GM20000 (cell line): ENCODE measurements at regions not wholly inside any gene's neighbourhood (a gene's known extent, or its start where the extent isn't known, plus 50 kb on each side); places are given as distances from the start of the nearest gene placed in this dataset.

Source experiments
- DNase-seq: peaks from one replicate; pipeline ENCODE4 v3.0.0; 2012; ENCODE audit warnings: low spot score
- CTCF ChIP-seq: IDR thresholded peaks from 2 replicates; pipeline ENCODE4 v1.5.1; 2012; ENCODE audit warnings: mild to moderate bottlenecking, control low read depth; ENCODE audit errors: extremely low read depth, missing control alignments

- no peak for DNase-seq
- no peak for TF ChIP-seq CTCF
These were observed 110.2 kb upstream of the IVNS1ABP start for GRCh38 chr1:185427264-185427663.

GRCh38 chr1:185426848-185427247 is 109.8 kb upstream of the IVNS1ABP start:
- DNase-seq = no peak
- no peak for TF ChIP-seq CTCF

DNA sequence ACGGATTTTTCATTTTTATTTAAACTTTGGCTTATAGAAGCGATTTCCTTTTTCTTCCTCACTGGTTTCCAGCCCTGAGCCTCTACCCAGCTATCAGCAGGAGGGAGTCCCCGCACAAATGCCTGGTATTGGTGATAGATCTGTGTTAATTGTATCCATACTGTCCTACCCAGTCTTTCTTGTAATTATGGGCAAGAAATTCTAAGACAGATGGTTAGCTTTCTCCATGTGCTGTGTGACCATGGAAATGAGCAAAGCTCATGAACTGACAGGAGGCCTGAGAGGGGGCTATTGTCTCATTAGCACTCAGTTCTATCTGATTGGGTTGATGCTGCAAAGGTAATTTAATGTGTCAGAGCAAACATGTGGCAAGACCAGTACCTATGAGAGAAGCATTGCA is 108.1 kb upstream of the IVNS1ABP start:
- TF ChIP-seq CTCF = no peak
- no peak for DNase-seq

- DNase-seq = no peak
- TF ChIP-seq CTCF = no peak
These were observed 104.6 kb upstream of the IVNS1ABP start for GRCh38 chr1:185421485-185422107.

DNA sequence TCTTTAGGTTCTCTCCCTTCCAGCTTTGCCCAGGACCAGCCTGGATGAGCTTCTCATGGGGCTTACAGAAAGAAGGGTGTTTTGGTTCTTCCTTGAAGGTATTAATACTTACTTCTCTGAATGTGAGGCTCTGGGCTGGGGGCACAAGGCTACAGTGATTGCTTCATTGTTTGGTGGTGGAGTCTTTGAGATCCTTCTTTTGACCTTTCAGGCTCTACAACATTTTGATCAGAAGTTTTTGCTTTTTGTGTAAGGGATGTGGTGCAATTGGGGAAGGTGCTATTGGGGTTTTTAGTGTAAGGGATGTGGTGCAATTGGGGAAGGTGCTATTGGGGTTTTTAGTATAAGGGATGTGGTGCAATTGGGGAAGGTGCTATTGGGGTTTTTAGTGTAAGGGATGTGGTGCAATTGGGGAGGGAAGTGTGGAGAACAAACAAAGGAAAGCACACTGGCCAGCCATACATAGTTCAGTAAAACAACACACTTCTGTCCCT is 103.6 kb upstream of the IVNS1ABP start:
- DNase-seq = no peak
- no peak for TF ChIP-seq CTCF

GRCh38 chr1:185419718-185420117 is 102.7 kb upstream of the IVNS1ABP start:
- TF ChIP-seq CTCF = no peak
- no peak for DNase-seq

DNA sequence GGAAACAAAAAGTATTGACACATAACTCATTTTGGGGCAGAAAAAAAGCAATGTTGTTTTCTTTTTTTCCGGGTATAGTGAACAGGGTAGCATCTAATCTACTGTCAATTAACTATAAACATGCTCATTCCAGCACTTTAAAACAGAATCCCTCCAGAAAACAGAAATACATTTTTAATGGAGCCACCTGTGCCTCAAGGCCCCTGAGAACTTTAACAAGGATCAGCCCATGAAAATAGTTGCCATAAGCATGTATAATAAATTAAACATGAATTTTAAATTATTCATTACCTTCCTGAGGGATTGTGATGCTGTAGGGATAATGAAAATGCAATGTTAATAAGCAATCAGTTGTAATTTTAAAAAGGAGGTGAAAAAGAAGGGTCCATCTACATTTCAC is 101.4 kb upstream of the IVNS1ABP start:
- TF ChIP-seq CTCF = no peak

More for the DNA sequence above, 101.4 kb upstream of the IVNS1ABP start:
- DNase-seq = no peak
